ENCODE measurements at regions not wholly inside any gene's neighbourhood (a gene's known extent, or its start where the extent isn't known, plus 50 kb on each side); places are given as distances from the start of the nearest gene placed in this dataset.

- Histone ChIP-seq H3K27ac (no peak overlapping the region), H3K4me3 (no peak overlapping the region), H3K9ac (no peak overlapping the region), H4K20me1 (no peaks in the 10 kb centered on the region), H3K9me3 (no peaks in the 10 kb centered on the region), H3K36me3 (no peaks in the 10 kb centered on the region), H3K4me1 (no peaks in the 10 kb centered on the region), H3K27me3 (no peaks in the 10 kb centered on the region), H3K4me2 (no peak overlapping the region)
- TF ChIP-seq Cebpa-rat (IDR thresholded peaks at IDR 0.05), result no peak
Observed at GRCh38 chr15:60076582-60077276, 72.6 kb downstream of the FOXB1 start.

DNA sequence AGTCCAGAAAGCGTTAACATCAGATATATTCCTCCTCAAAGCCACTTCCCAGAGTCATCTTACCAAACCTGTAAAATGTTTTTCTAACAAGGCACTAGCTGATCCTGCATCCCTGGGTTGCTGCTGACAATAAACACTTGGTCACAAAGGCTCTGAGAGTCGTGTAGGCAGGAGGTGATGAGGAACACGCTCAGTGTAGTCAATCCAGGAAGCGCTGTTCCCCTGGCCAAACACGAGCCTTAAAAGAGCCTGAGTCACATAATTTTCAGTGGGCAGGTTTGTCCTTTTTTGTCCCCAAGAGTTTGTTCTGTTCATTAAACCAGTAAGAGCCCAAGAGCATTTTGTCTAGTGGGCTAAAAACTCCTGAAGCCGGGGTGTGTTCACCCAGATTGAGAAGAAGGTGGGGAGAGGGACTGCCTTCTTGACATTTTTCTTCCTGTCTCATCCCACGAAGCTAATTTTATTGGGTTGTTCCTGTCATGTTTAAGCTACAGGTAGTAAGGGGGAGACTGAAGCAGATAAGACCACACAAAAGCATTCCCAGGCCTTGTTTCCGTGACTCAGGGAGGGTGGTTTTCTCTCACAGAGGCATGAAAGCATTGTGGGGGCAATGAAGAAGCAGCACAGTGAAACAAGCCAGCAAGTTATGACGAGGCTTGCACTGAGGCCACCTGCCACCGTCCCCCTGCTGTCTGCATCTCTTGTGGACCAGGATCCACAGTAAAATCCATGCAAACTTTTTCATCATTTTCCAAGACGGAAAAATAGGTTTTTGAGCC lies 73.7 kb downstream of the FOXB1 start:
- no peak for TF ChIP-seq Cebpa-rat (IDR thresholded peaks at IDR 0.05)
- Histone ChIP-seq H3K4me2 (no peak overlapping the region), H3K4me1 (no peaks in the 10 kb centered on the region)

DNA sequence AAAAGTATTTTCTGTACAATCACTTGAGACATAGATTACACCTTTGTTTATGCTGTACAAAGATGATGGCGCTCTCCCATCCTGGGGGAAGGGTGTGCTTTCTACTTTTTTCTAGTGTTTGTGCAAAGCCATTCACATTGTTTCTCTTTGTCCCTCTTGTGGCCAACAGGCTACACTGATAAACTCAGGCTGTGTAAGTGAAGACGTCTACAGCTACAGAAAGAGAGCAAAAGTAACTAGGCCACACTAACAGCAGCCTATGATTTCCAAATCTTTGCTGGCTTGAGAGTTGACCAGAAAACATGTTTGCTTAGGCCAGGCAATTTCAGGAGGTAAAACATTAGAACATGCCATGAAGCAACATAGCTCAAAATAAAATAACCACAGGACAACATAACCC lies 75.1 kb downstream of the FOXB1 start:
- Histone ChIP-seq H3K9me3 (no peaks in the 10 kb centered on the region), H3K4me3 (no peak overlapping the region), H3K4me1 (no peaks in the 10 kb centered on the region), H3K36me3 (no peaks in the 10 kb centered on the region), H3K27me3 (no peaks in the 10 kb centered on the region), H3K4me2 (no peak overlapping the region), H3K9ac (no peak overlapping the region), H3K27ac (no peak overlapping the region), H4K20me1 (no peaks in the 10 kb centered on the region)
- no peak for TF ChIP-seq Cebpa-rat (IDR thresholded peaks at IDR 0.05)

More for the DNA sequence above, 73.7 kb downstream of the FOXB1 start:
- Histone ChIP-seq H4K20me1 (no peaks in the 10 kb centered on the region), H3K9me3 (no peaks in the 10 kb centered on the region), H3K9ac (no peak overlapping the region), H3K36me3 (no peaks in the 10 kb centered on the region), H3K27me3 (no peaks in the 10 kb centered on the region), H3K27ac (no peak overlapping the region), H3K4me3 (no peak overlapping the region)

- H4K20me1 ChIP-seq, result no peaks in the 10 kb centered on the region
- H3K4me1 ChIP-seq, result no peaks in the 10 kb centered on the region
- no peak overlapping the region for H3K4me3 ChIP-seq
- H3K9me3 ChIP-seq, result no peaks in the 10 kb centered on the region
- H3K27me3 ChIP-seq, result no peaks in the 10 kb centered on the region
- no peak overlapping the region for H3K4me2 ChIP-seq
- no peak for TF ChIP-seq Cebpa-rat (IDR thresholded peaks at IDR 0.05)
- no peak overlapping the region for H3K9ac ChIP-seq
- H3K36me3 ChIP-seq, result no peaks in the 10 kb centered on the region
- no peak overlapping the region for H3K27ac ChIP-seq
Observed at GRCh38 chr15:60081976-60082375, 77.9 kb downstream of the FOXB1 start.

DNA sequence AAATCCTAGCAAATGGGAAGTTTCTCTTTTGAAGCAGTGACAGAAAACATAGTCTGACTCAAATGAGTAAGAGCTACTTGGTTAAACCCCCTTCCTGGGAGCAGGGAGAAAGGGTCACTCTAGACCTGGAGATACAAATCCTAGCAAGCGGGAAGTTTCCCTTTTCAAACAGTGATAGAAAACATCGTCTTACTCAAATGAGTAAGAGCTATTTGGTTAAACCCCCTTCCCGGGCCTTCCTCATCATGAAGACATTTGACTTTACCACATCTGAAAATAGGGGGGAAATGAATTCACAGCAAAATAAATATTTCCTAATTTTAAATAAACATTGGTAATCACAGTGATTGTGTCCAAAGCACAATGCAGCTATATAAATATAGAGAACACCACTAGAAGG lies 79.2 kb downstream of the FOXB1 start:
- H3K4me2 ChIP-seq, result no peak overlapping the region
- H3K27ac ChIP-seq, result no peak overlapping the region
- no peaks in the 10 kb centered on the region for H3K27me3 ChIP-seq
- no peaks in the 10 kb centered on the region for H3K9me3 ChIP-seq
- H3K4me3 ChIP-seq, result no peak overlapping the region
- H4K20me1 ChIP-seq, result no peaks in the 10 kb centered on the region
- TF ChIP-seq Cebpa-rat (IDR thresholded peaks at IDR 0.05), result no peak
- no peaks in the 10 kb centered on the region for H3K4me1 ChIP-seq
- no peaks in the 10 kb centered on the region for H3K36me3 ChIP-seq
- no peak overlapping the region for H3K9ac ChIP-seq

DNA sequence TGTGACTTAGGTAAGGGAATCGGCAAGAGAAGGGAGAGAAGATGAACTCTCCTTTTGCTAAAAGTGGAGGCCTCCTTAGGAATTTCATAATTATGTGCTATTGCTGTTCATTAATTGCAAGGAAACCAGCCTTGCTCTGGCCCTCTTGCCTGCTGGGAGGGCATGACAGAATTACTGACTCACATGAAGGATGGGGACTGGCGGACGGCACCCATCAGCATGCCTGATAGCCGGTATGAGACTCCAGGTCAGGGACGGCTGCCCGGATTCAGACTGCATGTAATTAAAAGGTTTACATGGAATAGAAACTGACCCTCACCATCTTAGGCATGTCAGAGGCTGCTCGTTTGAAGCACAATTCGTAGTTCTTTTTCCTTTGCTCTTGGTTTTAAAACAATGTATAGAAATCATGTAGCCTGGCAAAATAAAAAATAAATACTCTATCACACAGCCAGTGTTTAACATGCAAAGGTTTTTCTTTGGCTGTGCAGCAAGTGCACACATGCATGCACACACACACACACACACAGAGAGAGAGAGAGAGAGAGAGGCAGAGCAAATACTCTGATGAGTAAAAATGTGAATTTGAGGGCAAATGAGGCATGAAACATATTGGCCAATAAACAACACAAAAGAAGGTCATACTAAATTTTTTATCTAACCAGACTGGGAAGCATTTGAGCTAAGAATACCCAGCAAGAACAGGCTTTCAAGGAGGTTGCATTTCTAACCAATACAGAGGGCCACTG lies 82.7 kb downstream of the FOXB1 start:
- Histone ChIP-seq H3K4me2 (no peak overlapping the region), H3K27me3 (no peaks in the 10 kb centered on the region), H3K4me3 (no peak overlapping the region), H3K9ac (no peak overlapping the region; the same call in 1 of the 2 replicates), H3K4me1 (no peaks in the 10 kb centered on the region), H3K27ac (no peak overlapping the region), H3K36me3 (no peaks in the 10 kb centered on the region), H3K9me3 (no peaks in the 10 kb centered on the region), H4K20me1 (no peaks in the 10 kb centered on the region)
- no peak for TF ChIP-seq Cebpa-rat (IDR thresholded peaks at IDR 0.05)

DNA sequence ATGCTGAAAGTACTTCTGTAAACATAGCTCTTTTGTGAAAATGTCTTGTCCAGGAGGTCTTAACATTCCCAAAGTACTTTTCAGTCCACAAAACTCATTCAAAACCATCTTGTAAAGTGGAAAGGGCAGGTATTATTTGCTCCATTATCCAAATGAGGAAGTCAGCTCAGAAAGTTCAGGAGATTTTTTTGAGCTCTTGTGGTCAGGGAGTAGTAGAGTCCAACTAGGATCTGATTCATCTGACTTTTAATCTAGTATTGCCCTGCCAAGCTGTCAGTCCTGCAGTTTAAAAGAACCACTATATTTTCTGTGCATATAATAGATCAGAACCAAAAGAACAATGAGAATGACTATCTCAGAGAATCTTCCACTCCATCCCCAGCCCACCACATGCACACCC lies 83.5 kb downstream of the FOXB1 start:
- no peak overlapping the region for H3K4me3 ChIP-seq
- no peaks in the 10 kb centered on the region for H3K27me3 ChIP-seq
- H3K4me1 ChIP-seq, result no peaks in the 10 kb centered on the region
- no peaks in the 10 kb centered on the region for H3K9me3 ChIP-seq
- no peak for TF ChIP-seq Cebpa-rat (IDR thresholded peaks at IDR 0.05)
- no peaks in the 10 kb centered on the region for H4K20me1 ChIP-seq
- H3K36me3 ChIP-seq, result no peaks in the 10 kb centered on the region
- no peak overlapping the region for H3K27ac ChIP-seq
- no peak overlapping the region for H3K9ac ChIP-seq
- no peak overlapping the region for H3K4me2 ChIP-seq

GRCh38 chr15:60090747-60091146 lies 86.6 kb downstream of the FOXB1 start:
- TF ChIP-seq Cebpa-rat (IDR thresholded peaks at IDR 0.05), result no peak
- no peaks in the 10 kb centered on the region for H3K4me1 ChIP-seq
- no peak overlapping the region for H3K27ac ChIP-seq
- no peaks in the 10 kb centered on the region for H4K20me1 ChIP-seq
- no peak overlapping the region for H3K4me3 ChIP-seq
- H3K9me3 ChIP-seq, result no peaks in the 10 kb centered on the region
- H3K9ac ChIP-seq, result no peak overlapping the region
- H3K36me3 ChIP-seq, result no peaks in the 10 kb centered on the region
- no peaks in the 10 kb centered on the region for H3K27me3 ChIP-seq
- no peak overlapping the region for H3K4me2 ChIP-seq

GRCh38 chr15:60091157-60091556 lies 87.0 kb downstream of the FOXB1 start:
- Histone ChIP-seq H3K27ac (no peak overlapping the region), H3K9me3 (no peaks in the 10 kb centered on the region), H3K36me3 (no peaks in the 10 kb centered on the region), H3K4me2 (no peak overlapping the region), H3K4me1 (no peaks in the 10 kb centered on the region), H4K20me1 (no peaks in the 10 kb centered on the region), H3K4me3 (no peak overlapping the region), H3K9ac (no peak overlapping the region), H3K27me3 (no peaks in the 10 kb centered on the region)
- TF ChIP-seq Cebpa-rat (IDR thresholded peaks at IDR 0.05), result no peak

GRCh38 chr15:60091911-60092310 lies 87.8 kb downstream of the FOXB1 start:
- Histone ChIP-seq H3K4me1 (no peaks in the 10 kb centered on the region), H3K4me2 (no peak overlapping the region), H3K27ac (no peak overlapping the region), H3K36me3 (no peaks in the 10 kb centered on the region), H3K27me3 (no peaks in the 10 kb centered on the region), H3K9me3 (peaks cover 4% of the 10 kb centered on the region), H4K20me1 (no peaks in the 10 kb centered on the region), H3K4me3 (no peak overlapping the region), H3K9ac (no peak overlapping the region)
- no peak for TF ChIP-seq Cebpa-rat (IDR thresholded peaks at IDR 0.05)

Data from BLaER1 (cell line).